Liver (tissue), 8 donors: ENCODE measurements at regions not wholly inside any gene's neighbourhood (a gene's known extent, or its start where the extent isn't known, plus 50 kb on each side); places are given as distances from the start of the nearest gene placed in this dataset.

Experiments used
- DNase-seq: peaks from one replicate; pipeline ENCODE4 v3.0.0-alpha.2; 2017; ENCODE audit warnings: low spot score
- H3K27ac ChIP-seq, 2 donors: one replicate each; pipeline ENCODE4 v1.7.0; 2013; ENCODE audit warnings: inconsistent platforms in 2 of 2, low read length in 2 of 2, control low read depth in 1 of 2, low read depth in 1 of 2, mild to moderate bottlenecking in 1 of 2
- H3K27me3 ChIP-seq, 4 donors: one replicate each; pipeline versions ENCODE4 v1.6.1 to v1.7.0; 2013; ENCODE audit warnings: low read length in 3 of 4, inconsistent platforms in 1 of 4, mild to moderate bottlenecking in 1 of 4, moderate library complexity in 1 of 4; ENCODE audit not compliant: control insufficient read depth in 4 of 4, insufficient read depth in 4 of 4
- H3K36me3 ChIP-seq, 4 donors: one replicate each; pipeline versions ENCODE4 v1.6.1 to v1.7.0; 2013; ENCODE audit warnings: low read length in 3 of 4, mild to moderate bottlenecking in 3 of 4, low read depth in 1 of 4, moderate library complexity in 1 of 4; ENCODE audit not compliant: control insufficient read depth in 4 of 4, insufficient read depth in 3 of 4
- H3K4me1 ChIP-seq, 4 donors: one replicate each; pipeline versions ENCODE4 v1.6.1 to v1.7.0; 2013; ENCODE audit warnings: low read length in 3 of 4, mild to moderate bottlenecking in 3 of 4, moderate library complexity in 1 of 4; ENCODE audit not compliant: control insufficient read depth in 4 of 4, insufficient read depth in 4 of 4
- H3K4me3 ChIP-seq, 3 donors: one replicate each; pipeline versions ENCODE4 v1.6.1 to v1.7.0; 2013; ENCODE audit warnings: low read length in 3 of 3, control low read depth in 1 of 3, low read depth in 1 of 3, mild to moderate bottlenecking in 1 of 3
- H3K9ac ChIP-seq, 2 donors: one replicate each; pipeline ENCODE4 v1.7.0; 2013; ENCODE audit warnings: low read length in 2 of 2, mild to moderate bottlenecking in 2 of 2, moderate library complexity in 2 of 2, control low read depth in 1 of 2, low read depth in 1 of 2
- H3K9me3 ChIP-seq, 4 donors: one replicate each; pipeline versions ENCODE4 v1.6.1 to v1.7.0; 2013; ENCODE audit warnings: low read length in 3 of 4; ENCODE audit not compliant: control insufficient read depth in 4 of 4
- CTCF ChIP-seq: fragments of 150-350 bp; IDR thresholded peaks from 2 replicates; pipeline ENCODE4 v1.5.1; 2017; ENCODE audit warnings: improper control_type of control experiment, low read depth, low read length; ENCODE audit not compliant: missing input control
- EGR1 ChIP-seq, 2 donors: IDR thresholded peaks; 2 replicates each; pipeline ENCODE4 v1.6.1; 2016 to 2018; ENCODE audit warnings: antibody characterized with exemption in 2 of 2, low read depth in 2 of 2
- FOXA1 ChIP-seq: IDR thresholded peaks from 2 replicates; pipeline ENCODE4 v1.6.1; 2016; ENCODE audit warnings: antibody characterized with exemption
- FOXA2 ChIP-seq: IDR thresholded peaks from 2 replicates; pipeline ENCODE4 v1.6.1; 2016; ENCODE audit warnings: antibody characterized with exemption
- GABPA ChIP-seq, 2 donors: IDR thresholded peaks in 1 of 2; conservative IDR thresholded peaks in 1 of 2; 2 replicates each; pipeline ENCODE4 v1.6.1; 2016; ENCODE audit warnings: antibody characterized with exemption in 2 of 2, mild to moderate bottlenecking in 1 of 2, moderate library complexity in 1 of 2
- HNF4A ChIP-seq, 2 donors: conservative IDR thresholded peaks; 2 replicates each; pipeline ENCODE4 v1.6.1; 2016; ENCODE audit warnings: antibody characterized with exemption in 2 of 2, mild to moderate bottlenecking in 2 of 2
- HNF4G ChIP-seq: IDR thresholded peaks from 2 replicates; pipeline ENCODE4 v1.6.1; 2016; ENCODE audit warnings: antibody characterized with exemption
- JUND ChIP-seq, 2 donors: IDR thresholded peaks; 2 replicates each; pipeline ENCODE4 v1.6.1; 2016; ENCODE audit warnings: antibody characterized with exemption in 2 of 2
- MAX ChIP-seq: IDR thresholded peaks from 2 replicates; pipeline ENCODE4 v1.6.1; 2016; ENCODE audit warnings: antibody characterized with exemption
- NR2F2 ChIP-seq: IDR thresholded peaks from 2 replicates; pipeline ENCODE4 v1.6.1; 2016; ENCODE audit warnings: antibody characterized with exemption
- RAD21 ChIP-seq, 2 donors: IDR thresholded peaks; 2 replicates each; pipeline ENCODE4 v1.6.1; 2016; ENCODE audit warnings: antibody characterized with exemption in 2 of 2, mild to moderate bottlenecking in 2 of 2
- REST ChIP-seq: IDR thresholded peaks from 2 replicates; pipeline ENCODE4 v1.6.1; 2016; ENCODE audit warnings: antibody characterized with exemption, mild to moderate bottlenecking
- RXRA ChIP-seq, 2 donors: IDR thresholded peaks; 2 replicates each; pipeline ENCODE4 v1.6.1; 2017 to 2018; ENCODE audit warnings: antibody characterized with exemption in 2 of 2, mild to moderate bottlenecking in 1 of 2
- SP1 ChIP-seq: IDR thresholded peaks from 2 replicates; pipeline ENCODE4 v1.6.1; 2018; ENCODE audit warnings: antibody characterized with exemption, mild to moderate bottlenecking
- TAF1 ChIP-seq: conservative IDR thresholded peaks from 2 replicates; pipeline ENCODE4 v1.6.1; 2016; ENCODE audit warnings: antibody characterized with exemption, mild to moderate bottlenecking
- YY1 ChIP-seq: IDR thresholded peaks from 2 replicates; pipeline ENCODE4 v1.6.1; 2016; ENCODE audit warnings: antibody characterized with exemption, mild to moderate bottlenecking
- ZBTB33 ChIP-seq: IDR thresholded peaks from 2 replicates; pipeline ENCODE4 v1.6.1; 2016; ENCODE audit warnings: antibody characterized with exemption
- WGBS: extraction: QIAGEN DNeasy Blood & Tissue Kit; methylation state at CpG from one replicate; pipeline ENCODE4 v1.1.7; 2013; 5-methylcytosine and 5-hydroxymethylcytosine counted together
- donor health status: healthy.
- donor health status: healthy.
- donor health status: healthy.
- donor health status: healthy.
- donor health status: healthy.

GRCh38 chr4:177119021-177119471 lies 190.6 kb upstream of the NEIL3 start:
- Histone ChIP-seq H3K36me3 (no peaks in the 10 kb centered on the region), H3K9ac (no peak overlapping the region), H3K4me1 (no peaks in the 10 kb centered on the region), H3K27me3 (no peaks in the 10 kb centered on the region), H3K27ac (no peak overlapping the region), H3K9me3 (no peaks in the 10 kb centered on the region), H3K4me3 (no peak overlapping the region)
- 10% methylated on average over 1 of the region's 1 CpG for WGBS
- no peak for DNase-seq
- no peak for TF ChIP-seq FOXA2
- no peak for TF ChIP-seq HNF4G
- TF ChIP-seq HNF4A (conservative IDR thresholded peaks at IDR 0.05), result no peak
- TF ChIP-seq GABPA (IDR thresholded peaks at IDR 0.05 in 1 of 2, conservative IDR thresholded peaks at IDR 0.05 in 1 of 2), result no peak
- no peak for TF ChIP-seq RAD21 (IDR thresholded peaks at IDR 0.05)
- TF ChIP-seq ZBTB33, result no peak
- no peak for TF ChIP-seq TAF1
- no peak for TF ChIP-seq MAX
- no peak for TF ChIP-seq EGR1 (IDR thresholded peaks at IDR 0.05; ENCODE audit: low read depth in 2 of 2)
- no peak for TF ChIP-seq JUND (IDR thresholded peaks at IDR 0.05)
- TF ChIP-seq REST, result no peak
- no peak for TF ChIP-seq CTCF
- TF ChIP-seq FOXA1, result no peak
- no peak for TF ChIP-seq SP1
- no peak for TF ChIP-seq RXRA (IDR thresholded peaks at IDR 0.05)
- TF ChIP-seq NR2F2, result no peak

- Histone ChIP-seq H3K4me1 (no peaks in the 10 kb centered on the region), H3K27me3 (no peaks in the 10 kb centered on the region), H3K9ac (no peak overlapping the region), H3K9me3 (no peaks in the 10 kb centered on the region), H3K4me3 (no peak overlapping the region), H3K27ac (no peak overlapping the region), H3K36me3 (no peaks in the 10 kb centered on the region)
- 46% methylated on average over 3 of the region's 3 CpGs for whole genome bisulfite sequencing
- TF ChIP-seq EGR1 (IDR thresholded peaks at IDR 0.05; ENCODE audit: low read depth in 2 of 2) (no peak), RXRA (IDR thresholded peaks at IDR 0.05) (no peak), GABPA (IDR thresholded peaks at IDR 0.05 in 1 of 2, conservative IDR thresholded peaks at IDR 0.05 in 1 of 2) (no peak), NR2F2 (no peak), CTCF (no peak), RAD21 (IDR thresholded peaks at IDR 0.05) (no peak), YY1 (no peak), FOXA2 (no peak), HNF4A (conservative IDR thresholded peaks at IDR 0.05) (no peak), JUND (IDR thresholded peaks at IDR 0.05) (no peak), REST (no peak), SP1 (no peak)
- DNase-seq, result no peak
Measured at GRCh38 chr4:177119691-177120090, 190.0 kb upstream of the NEIL3 start.
